ENCODE measurements at regions not wholly inside any gene's neighbourhood (a gene's known extent, or its start where the extent isn't known, plus 50 kb on each side); places are given as distances from the start of the nearest gene placed in this dataset.

- no peak for DNase-seq (ENCODE audit: missing footprints)
- intact Hi-C loops (cut with DNase I), result no loop called here
- ATAC-seq, result no peak
Measured at GRCh38 chr13:47650209-47650608, 350.9 kb downstream of the SUCLA2 start.

- ATAC-seq, result no peak
- intact Hi-C loops (cut with DNase I), result no loop called here
- no peak for DNase-seq (ENCODE audit: missing footprints)
Measured at GRCh38 chr13:47647001-47647400, 354.1 kb downstream of the SUCLA2 start.

- intact Hi-C loops (cut with DNase I), result no loop called here
- DNase-seq (ENCODE audit: missing footprints), result no peak
- ATAC-seq, result no peak
Measured at GRCh38 chr13:47646298-47646697, 354.8 kb downstream of the SUCLA2 start.

DNA sequence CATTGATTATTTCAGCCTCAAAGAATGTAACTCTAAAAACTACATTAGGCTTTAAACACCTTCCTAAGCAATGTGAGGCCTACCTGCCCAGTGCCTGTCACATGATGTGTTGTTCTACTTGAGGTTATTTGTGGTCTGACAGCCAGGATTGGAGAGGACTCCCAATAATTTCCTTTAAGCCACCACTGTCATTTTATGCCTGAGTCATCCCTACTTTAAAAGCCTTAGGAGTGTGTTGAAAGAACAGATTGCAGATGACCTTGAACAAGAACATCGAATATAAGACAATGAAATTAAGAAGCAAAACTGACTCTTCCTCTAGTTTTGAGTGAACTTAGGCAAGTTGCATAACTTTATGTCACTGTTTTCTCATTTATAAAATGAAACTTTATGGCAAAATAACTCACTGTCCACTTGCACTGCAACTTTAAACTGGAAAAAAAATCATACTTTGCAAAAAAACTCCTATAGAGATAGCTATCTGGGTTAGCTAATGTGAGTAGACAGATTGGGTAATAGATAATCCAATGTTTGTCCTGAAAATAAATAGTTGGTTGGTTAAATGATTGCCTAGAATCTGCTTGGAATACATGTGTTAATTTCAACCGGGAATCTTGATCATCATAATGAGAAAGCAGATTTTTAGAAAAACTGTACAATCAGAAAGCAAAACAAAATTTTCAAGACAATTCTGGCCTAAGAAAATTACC lies 361.2 kb downstream of the SUCLA2 start:
- DNase-seq (ENCODE audit: missing footprints), result no peak
- no peak for ATAC-seq
- intact Hi-C loops (cut with DNase I), result no loop called here

DNA sequence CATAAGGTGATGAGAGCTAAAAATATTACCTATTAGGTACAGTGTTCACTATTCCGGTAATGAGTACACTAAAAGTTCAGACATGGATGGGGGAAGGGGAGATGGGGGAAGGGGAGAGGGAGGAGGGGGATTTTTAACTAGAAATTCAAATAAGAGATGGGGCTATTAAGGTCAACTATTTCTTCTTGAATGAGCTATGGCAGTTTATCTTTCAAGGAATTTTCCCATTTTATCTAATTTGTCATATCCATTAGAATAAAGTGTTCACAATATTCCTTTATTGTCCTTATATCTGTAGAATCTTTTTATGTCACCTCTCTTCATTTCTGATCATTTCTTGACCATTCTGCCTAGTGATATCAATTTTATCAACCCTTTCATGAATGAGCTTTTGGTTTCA lies 362.4 kb downstream of the SUCLA2 start:
- DNase-seq (ENCODE audit: missing footprints) (no peak), ATAC-seq (no peak)
- intact Hi-C loops (cut with DNase I), result no loop called here

GRCh38 chr13:47632311-47632710 lies 368.8 kb downstream of the SUCLA2 start:
- DNase-seq (ENCODE audit: missing footprints) (no peak), ATAC-seq (no peak)
- intact Hi-C loops (cut with DNase I), result no loop called here

- intact Hi-C loops (cut with DNase I), result no loop called here
- no peak for DNase-seq (ENCODE audit: missing footprints)
- ATAC-seq, result no peak
Measured at GRCh38 chr13:47628666-47629065, 372.4 kb downstream of the SUCLA2 start.

GRCh38 chr13:47623862-47624261 lies 377.2 kb downstream of the SUCLA2 start:
- DNase-seq (ENCODE audit: missing footprints), result no peak
- no peak for ATAC-seq
- intact Hi-C loops (cut with DNase I), result no loop called here

- DNase-seq (ENCODE audit: missing footprints), result no peak
- intact Hi-C loops (cut with DNase I), result no loop called here
- no peak for ATAC-seq
Measured at GRCh38 chr13:47621931-47622330, 379.1 kb downstream of the SUCLA2 start.

- ATAC-seq, result no peak
- intact Hi-C loops (cut with DNase I), result no loop called here
- no peak for DNase-seq (ENCODE audit: missing footprints)
Measured at GRCh38 chr13:47611664-47612288, 389.3 kb downstream of the SUCLA2 start.

DNA sequence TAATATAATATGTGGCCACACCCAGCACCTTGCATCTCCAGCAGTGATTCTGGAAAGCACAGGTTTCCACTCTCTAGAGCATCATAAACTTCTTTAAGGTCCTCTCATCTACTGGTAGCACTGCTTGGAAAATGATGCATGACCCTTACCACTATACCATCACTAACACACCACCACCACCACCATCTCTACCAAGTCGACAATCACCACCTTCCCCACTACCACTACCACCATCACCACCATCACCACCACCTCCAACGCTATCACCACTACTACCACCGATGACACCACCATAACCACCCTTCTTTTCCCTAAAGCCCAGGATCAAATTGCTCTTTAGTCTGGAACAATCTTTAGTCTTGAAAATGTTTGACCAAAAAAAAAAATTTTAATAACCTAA lies 390.4 kb downstream of the SUCLA2 start:
- no peak for ATAC-seq
- intact Hi-C loops (cut with DNase I), result no loop called here
- DNase-seq (ENCODE audit: missing footprints), result no peak

DNA sequence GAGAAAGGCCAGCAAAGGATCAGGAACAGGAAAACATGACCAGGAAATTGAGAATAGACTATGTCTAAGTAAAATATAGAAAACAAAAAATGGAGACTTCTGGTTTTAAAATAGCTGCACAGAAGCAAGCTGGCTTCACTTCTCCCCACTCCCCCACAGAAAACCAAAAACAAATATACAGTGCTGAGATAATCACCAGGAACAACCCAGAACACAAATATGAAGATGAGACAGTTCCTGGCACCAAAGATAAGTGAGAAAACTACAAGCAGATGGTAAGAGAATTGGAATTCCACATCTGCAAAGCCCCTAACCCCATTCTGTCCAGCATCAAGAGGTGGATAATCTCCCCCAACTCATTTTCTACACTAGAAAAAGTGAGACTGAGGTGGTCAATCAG lies 397.7 kb downstream of the SUCLA2 start:
- DNase-seq (ENCODE audit: missing footprints), result no peak
- intact Hi-C loops (cut with DNase I), result no loop called here
- no peak for ATAC-seq

GRCh38 chr13:47598340-47598911 lies 402.6 kb downstream of the SUCLA2 start:
- ATAC-seq (no peak), DNase-seq (ENCODE audit: missing footprints) (no peak)
- intact Hi-C loops (cut with DNase I), result loop anchor here (2.0 kb wide), 1 partner anchor 178 kb away; no protein-coding TSS in a partner anchor

- DNase-seq (ENCODE audit: missing footprints) (no peak), ATAC-seq (no peak)
- intact Hi-C loops (cut with DNase I), result no loop called here
Measured at GRCh38 chr13:47594833-47595232, 406.2 kb downstream of the SUCLA2 start.

DNA sequence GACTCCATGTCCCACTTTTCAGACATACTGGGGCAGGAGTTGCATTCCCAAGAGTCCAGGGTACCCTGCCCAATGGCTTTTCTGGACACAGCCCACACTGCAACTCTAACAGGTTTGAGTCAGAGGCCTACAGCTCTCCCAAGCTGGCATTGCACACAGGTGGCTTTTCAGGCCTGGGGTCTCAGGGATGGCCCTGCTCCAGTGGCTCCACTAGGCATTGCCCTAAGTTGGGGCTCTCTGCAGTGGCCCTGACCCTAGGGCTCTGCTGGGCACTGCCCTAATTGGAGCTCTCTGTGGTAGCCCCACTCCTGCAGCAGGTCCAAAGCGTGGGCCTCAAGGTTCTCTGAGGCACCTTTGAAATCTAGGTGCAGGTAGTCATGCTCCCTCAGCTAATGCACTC lies 408.8 kb downstream of the SUCLA2 start:
- intact Hi-C loops (cut with DNase I), result no loop called here
- ATAC-seq (no peak), DNase-seq (ENCODE audit: missing footprints) (no peak)

GRCh38 chr13:47588676-47589075 lies 412.4 kb downstream of the SUCLA2 start:
- no peak for DNase-seq (ENCODE audit: missing footprints)
- intact Hi-C loops (cut with DNase I), result no loop called here
- no peak for ATAC-seq

- intact Hi-C loops (cut with DNase I), result no loop called here
- no peak for ATAC-seq
- no peak for DNase-seq (ENCODE audit: missing footprints)
Measured at GRCh38 chr13:47572375-47572774, 428.7 kb downstream of the SUCLA2 start.

- intact Hi-C loops (cut with DNase I), result no loop called here
- no peak for ATAC-seq
- no peak for DNase-seq (ENCODE audit: missing footprints)
Measured at GRCh38 chr13:47564041-47564440, 437.0 kb downstream of the SUCLA2 start.

DNA sequence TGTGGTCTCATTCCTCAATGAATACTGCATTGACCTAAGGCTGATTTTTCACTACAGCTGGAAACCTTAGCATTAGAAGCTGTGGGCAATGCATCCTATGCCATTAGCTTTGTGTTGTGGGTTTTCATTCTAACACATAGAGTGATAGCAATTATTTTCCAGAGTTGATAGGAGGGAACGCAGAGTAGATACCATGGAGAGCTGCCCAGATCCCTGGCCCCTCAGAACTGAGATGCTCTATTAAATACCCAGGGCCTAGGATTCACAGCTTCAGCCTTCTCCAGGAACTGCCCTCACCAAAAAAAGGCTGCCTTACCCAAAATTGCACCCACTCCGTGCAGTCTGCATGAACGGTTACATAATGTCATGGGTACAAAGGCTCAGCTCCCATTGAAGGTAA lies 444.4 kb downstream of the SUCLA2 start:
- ATAC-seq (no peak), DNase-seq (ENCODE audit: missing footprints) (no peak)
- intact Hi-C loops (cut with DNase I), result no loop called here

- no peak for DNase-seq (ENCODE audit: missing footprints)
- ATAC-seq, result no peak
Measured at GRCh38 chr13:47555235-47555634, 445.8 kb downstream of the SUCLA2 start.

More at GRCh38 chr13:47555235-47555634, 445.8 kb downstream of the SUCLA2 start:
- intact Hi-C loops (cut with DNase I), result no loop called here
